ENCODE measurements at regions not wholly inside any gene's neighbourhood (a gene's known extent, or its start where the extent isn't known, plus 50 kb on each side); places are given as distances from the start of the nearest gene placed in this dataset.
A peak's percentile ranks its signal among the peaks of the same experiment; 100 is the strongest.
"Not testable (repeated sequence)": the region's sequence is repeated elsewhere in the genome, so short reads cannot be mapped to it uniquely, and the experiment has no call there.

GRCh38 chr7:152905949-152906348 lies 146.4 kb downstream of the ACTR3B start:
- no peak for DNase-seq

GRCh38 chr7:152907042-152907761 lies 147.7 kb downstream of the ACTR3B start:
- no peak for DNase-seq

- DNase-seq: no peak
These were observed 149.7 kb downstream of the ACTR3B start for GRCh38 chr7:152909280-152909679.

GRCh38 chr7:152909683-152910544 lies 150.4 kb downstream of the ACTR3B start:
- no peak for DNase-seq

- no peak for DNase-seq
These were observed 151.1 kb downstream of the ACTR3B start for GRCh38 chr7:152910545-152911225.

- DNase-seq: no peak
These were observed 151.6 kb downstream of the ACTR3B start for GRCh38 chr7:152911226-152911560.

GRCh38 chr7:152911922-152912321 lies 152.4 kb downstream of the ACTR3B start:
- DNase-seq: no peak

GRCh38 chr7:152912511-152912910 lies 153.0 kb downstream of the ACTR3B start:
- no peak for DNase-seq

- no peak for DNase-seq
These were observed 153.9 kb downstream of the ACTR3B start for GRCh38 chr7:152913492-152913891.

- no peak for DNase-seq
These were observed 154.7 kb downstream of the ACTR3B start for GRCh38 chr7:152914014-152914844.

GRCh38 chr7:152914845-152915102 lies 155.2 kb downstream of the ACTR3B start:
- not testable (repeated sequence) for DNase-seq

- DNase-seq: no peak
These were observed 162.9 kb downstream of the ACTR3B start for GRCh38 chr7:152922318-152923081.

- no peak for DNase-seq
These were observed 164.2 kb downstream of the ACTR3B start for GRCh38 chr7:152923711-152924110.

GRCh38 chr7:152924238-152924637 lies 164.7 kb downstream of the ACTR3B start:
- no peak for DNase-seq

GRCh38 chr7:152924826-152925411 lies 165.4 kb downstream of the ACTR3B start:
- DNase-seq: no peak

GRCh38 chr7:152925412-152926147 lies 166.0 kb downstream of the ACTR3B start:
- DNase-seq: peak; percentile 19

GRCh38 chr7:152931633-152932032 lies 172.1 kb downstream of the ACTR3B start:
- DNase-seq: peak; percentile 93

- no peak for DNase-seq
These were observed 177.7 kb downstream of the ACTR3B start for GRCh38 chr7:152937282-152937681.

GRCh38 chr7:152946616-152947015 lies 187.1 kb downstream of the ACTR3B start:
- DNase-seq: not testable (repeated sequence)

- no peak for DNase-seq
These were observed 188.1 kb downstream of the ACTR3B start for GRCh38 chr7:152947686-152948085.

- no peak for DNase-seq
These were observed 189.7 kb downstream of the ACTR3B start for GRCh38 chr7:152949253-152949652.
